GM23338 (cell line): ENCODE measurements at regions not wholly inside any gene's neighbourhood (a gene's known extent, or its start where the extent isn't known, plus 50 kb on each side); places are given as distances from the start of the nearest gene placed in this dataset.

Experiments used
- EZH2 ChIP-seq: fragments of 200-600 bp; sonication (generic); IDR thresholded peaks from one replicate; pipeline ENCODE4 v1.8.0; 2017; ENCODE audit warnings: antibody characterized with exemption, mild to moderate bottlenecking, low read depth; ENCODE audit not compliant: unreplicated experiment
- EZH2phosphoT487 ChIP-seq: fragments of 200-600 bp; sonication (generic); IDR thresholded peaks from one replicate; pipeline ENCODE4 v1.8.1; 2018; ENCODE audit warnings: antibody characterized with exemption; ENCODE audit not compliant: unreplicated experiment
- POLR2AphosphoS5 ChIP-seq: IDR thresholded peaks from 2 replicates; pipeline ENCODE4 v1.6.1; 2016; ENCODE audit warnings: antibody characterized with exemption, low read depth
- ZNF331 ChIP-seq: fragments of 250-450 bp; sonication (Bioruptor Pico); IDR thresholded peaks from 2 replicates; pipeline ENCODE4 v1.5.0; 2020; ENCODE audit warnings: low read depth, mild to moderate bottlenecking, moderate library complexity
- TF ChIP-seq, protein P1 (sequence below), 2 experiments: fragments of 200-600 bp in 1 of 2; sonication (generic) in 1 of 2; conservative IDR thresholded peaks; 2 replicates each; pipeline versions ENCODE4 v1.5.1 to v1.6.1; 2016 to 2017; ENCODE audit warnings: antibody characterized with exemption in 2 of 2, low read depth in 2 of 2, mild to moderate bottlenecking in 2 of 2, moderate library complexity in 1 of 2
- TF ChIP-seq, protein P2 (sequence below): IDR thresholded peaks from 2 replicates; pipeline ENCODE4 v1.6.1; 2016; ENCODE audit warnings: antibody characterized with exemption

DNA sequence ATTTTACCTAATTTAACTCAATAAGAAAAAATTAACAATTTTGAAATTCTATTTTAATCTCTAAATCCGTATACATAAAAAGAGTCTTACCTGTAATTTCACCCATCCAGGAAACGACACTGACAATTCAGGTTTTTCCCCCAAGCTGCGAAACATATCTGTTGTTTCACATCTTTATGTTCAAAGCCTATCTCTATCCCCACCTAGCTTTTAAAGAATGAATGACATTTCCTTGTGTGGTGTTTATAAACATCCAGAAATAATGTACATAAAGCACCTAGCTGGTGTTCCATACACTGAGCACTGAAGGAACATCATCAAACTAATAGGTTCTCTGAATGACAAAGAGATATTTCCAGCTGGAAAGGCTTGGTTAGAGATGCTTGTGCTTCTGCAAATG lies 867.8 kb downstream of the SQOR start:
- TF ChIP-seq, protein P1, sequence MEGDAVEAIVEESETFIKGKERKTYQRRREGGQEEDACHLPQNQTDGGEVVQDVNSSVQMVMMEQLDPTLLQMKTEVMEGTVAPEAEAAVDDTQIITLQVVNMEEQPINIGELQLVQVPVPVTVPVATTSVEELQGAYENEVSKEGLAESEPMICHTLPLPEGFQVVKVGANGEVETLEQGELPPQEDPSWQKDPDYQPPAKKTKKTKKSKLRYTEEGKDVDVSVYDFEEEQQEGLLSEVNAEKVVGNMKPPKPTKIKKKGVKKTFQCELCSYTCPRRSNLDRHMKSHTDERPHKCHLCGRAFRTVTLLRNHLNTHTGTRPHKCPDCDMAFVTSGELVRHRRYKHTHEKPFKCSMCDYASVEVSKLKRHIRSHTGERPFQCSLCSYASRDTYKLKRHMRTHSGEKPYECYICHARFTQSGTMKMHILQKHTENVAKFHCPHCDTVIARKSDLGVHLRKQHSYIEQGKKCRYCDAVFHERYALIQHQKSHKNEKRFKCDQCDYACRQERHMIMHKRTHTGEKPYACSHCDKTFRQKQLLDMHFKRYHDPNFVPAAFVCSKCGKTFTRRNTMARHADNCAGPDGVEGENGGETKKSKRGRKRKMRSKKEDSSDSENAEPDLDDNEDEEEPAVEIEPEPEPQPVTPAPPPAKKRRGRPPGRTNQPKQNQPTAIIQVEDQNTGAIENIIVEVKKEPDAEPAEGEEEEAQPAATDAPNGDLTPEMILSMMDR (conservative IDR thresholded peaks at IDR 0.05; ENCODE audit: low read depth in 2 of 2), result peak; percentile 52 to 53
- TF ChIP-seq POLR2AphosphoS5 (no peak), EZH2 (no peak), EZH2phosphoT487 (no peak), ZNF331 (no peak)
- TF ChIP-seq, protein P2, sequence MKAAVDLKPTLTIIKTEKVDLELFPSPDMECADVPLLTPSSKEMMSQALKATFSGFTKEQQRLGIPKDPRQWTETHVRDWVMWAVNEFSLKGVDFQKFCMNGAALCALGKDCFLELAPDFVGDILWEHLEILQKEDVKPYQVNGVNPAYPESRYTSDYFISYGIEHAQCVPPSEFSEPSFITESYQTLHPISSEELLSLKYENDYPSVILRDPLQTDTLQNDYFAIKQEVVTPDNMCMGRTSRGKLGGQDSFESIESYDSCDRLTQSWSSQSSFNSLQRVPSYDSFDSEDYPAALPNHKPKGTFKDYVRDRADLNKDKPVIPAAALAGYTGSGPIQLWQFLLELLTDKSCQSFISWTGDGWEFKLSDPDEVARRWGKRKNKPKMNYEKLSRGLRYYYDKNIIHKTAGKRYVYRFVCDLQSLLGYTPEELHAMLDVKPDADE, result no peak
